Breast epithelium (tissue), 3 donors: ENCODE measurements at regions not wholly inside any gene's neighbourhood (a gene's known extent, or its start where the extent isn't known, plus 50 kb on each side); places are given as distances from the start of the nearest gene placed in this dataset.

ENCODE experiments used
- CTCF ChIP-seq, 3 donors: fragments of 450-650 bp; IDR thresholded peaks; one replicate each; pipeline ENCODE4 v1.5.1; 2016 to 2017; ENCODE audit warnings: antibody characterized with exemption in 3 of 3, mild to moderate bottlenecking in 3 of 3, moderate library complexity in 3 of 3
- POLR2A ChIP-seq: fragments of 450-650 bp; IDR thresholded peaks from one replicate; pipeline ENCODE4 v1.6.1; 2016; ENCODE audit warnings: antibody characterized with exemption, mild to moderate bottlenecking, moderate library complexity
- POLR2AphosphoS5 ChIP-seq, 3 donors: sonication (generic); formaldehyde crosslinking; IDR thresholded peaks; one replicate each; pipeline ENCODE4 v1.6.1; 2017; ENCODE audit warnings: antibody characterized with exemption in 3 of 3

GRCh38 chr13:53138376-53139036, 109.9 kb downstream of the OLFM4 start:
- TF ChIP-seq POLR2A, result no peak
- TF ChIP-seq POLR2AphosphoS5 (IDR thresholded peaks at IDR 0.05), result peak in 1 of 3 donors; percentile 20
- TF ChIP-seq CTCF (IDR thresholded peaks at IDR 0.05), result no peak
